A673 (cell line): ENCODE measurements at regions not wholly inside any gene's neighbourhood (a gene's known extent, or its start where the extent isn't known, plus 50 kb on each side); places are given as distances from the start of the nearest gene placed in this dataset.

Experiments
- EZH2 ChIP-seq: fragments of 200-600 bp; sonication (generic); IDR thresholded peaks from 2 replicates; pipeline ENCODE4 v1.6.1; 2017; ENCODE audit warnings: borderline replicate concordance, low read depth, mild to moderate bottlenecking, mixed read lengths, antibody characterized with exemption, low read length; ENCODE audit not compliant: poor library complexity, severe bottlenecking
- TF ChIP-seq, protein P1 (sequence below): fragments of 300-800, 200-600 bp; sonication (generic); conservative IDR thresholded peaks from 2 replicates; pipeline ENCODE4 v1.5.1; 2017; ENCODE audit warnings: low read depth, mild to moderate bottlenecking, antibody characterized with exemption, low read length, moderate library complexity, mixed read lengths

DNA sequence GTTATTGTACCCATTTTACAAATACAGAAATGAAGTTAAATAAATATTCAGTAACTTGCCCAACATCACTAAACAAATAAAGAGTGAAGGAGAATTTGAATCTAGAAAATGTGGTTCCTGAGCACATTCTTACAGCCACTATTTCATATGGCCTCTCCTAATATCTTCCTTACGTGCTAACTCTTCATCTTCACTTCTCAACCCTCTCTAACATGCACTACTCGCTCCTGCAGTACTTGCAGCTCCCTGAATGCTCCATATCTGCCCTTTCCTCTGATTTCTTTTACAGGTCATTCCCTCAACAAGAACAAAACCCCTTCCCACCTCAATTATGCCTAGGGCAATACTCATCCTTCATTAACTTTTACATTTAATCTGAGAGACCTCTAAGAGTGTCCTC lies 711.5 kb downstream of the CETN3 start:
- TF ChIP-seq EZH2 = no peak
- TF ChIP-seq, protein P1, sequence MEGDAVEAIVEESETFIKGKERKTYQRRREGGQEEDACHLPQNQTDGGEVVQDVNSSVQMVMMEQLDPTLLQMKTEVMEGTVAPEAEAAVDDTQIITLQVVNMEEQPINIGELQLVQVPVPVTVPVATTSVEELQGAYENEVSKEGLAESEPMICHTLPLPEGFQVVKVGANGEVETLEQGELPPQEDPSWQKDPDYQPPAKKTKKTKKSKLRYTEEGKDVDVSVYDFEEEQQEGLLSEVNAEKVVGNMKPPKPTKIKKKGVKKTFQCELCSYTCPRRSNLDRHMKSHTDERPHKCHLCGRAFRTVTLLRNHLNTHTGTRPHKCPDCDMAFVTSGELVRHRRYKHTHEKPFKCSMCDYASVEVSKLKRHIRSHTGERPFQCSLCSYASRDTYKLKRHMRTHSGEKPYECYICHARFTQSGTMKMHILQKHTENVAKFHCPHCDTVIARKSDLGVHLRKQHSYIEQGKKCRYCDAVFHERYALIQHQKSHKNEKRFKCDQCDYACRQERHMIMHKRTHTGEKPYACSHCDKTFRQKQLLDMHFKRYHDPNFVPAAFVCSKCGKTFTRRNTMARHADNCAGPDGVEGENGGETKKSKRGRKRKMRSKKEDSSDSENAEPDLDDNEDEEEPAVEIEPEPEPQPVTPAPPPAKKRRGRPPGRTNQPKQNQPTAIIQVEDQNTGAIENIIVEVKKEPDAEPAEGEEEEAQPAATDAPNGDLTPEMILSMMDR = no peak
